Coronary artery (tissue), 2 donors: ENCODE measurements at regions not wholly inside any gene's neighbourhood (a gene's known extent, or its start where the extent isn't known, plus 50 kb on each side); places are given as distances from the start of the nearest gene placed in this dataset.

Source experiments
- DNase-seq: peaks from one replicate; pipeline ENCODE4 v3.0.0-alpha.2; 2017; ENCODE audit warnings: low spot score
- H3K27ac ChIP-seq, 2 donors: fragments of 200-600 bp; sonication (generic); one replicate each; pipeline ENCODE4 v1.5.1; 2016 to 2019
- H3K4me3 ChIP-seq: fragments of 200-600 bp; sonication (generic); 2 replicates; pipeline ENCODE4 v1.5.1; 2016; ENCODE audit warnings: mild to moderate bottlenecking, moderate library complexity
- TF ChIP-seq, protein P1 (sequence below): fragments of 200-600 bp; sonication (generic); IDR thresholded peaks from one replicate; pipeline ENCODE4 v1.5.1; 2019; ENCODE audit warnings: antibody characterized with exemption

GRCh38 chr10:31619531-31620061 lies 300.6 kb downstream of the ZEB1 start:
- Histone ChIP-seq H3K4me3 (no peak overlapping the region), H3K27ac (peak overlapping the region in 1 of 2 donors; percentile 49)
- TF ChIP-seq, protein P1, sequence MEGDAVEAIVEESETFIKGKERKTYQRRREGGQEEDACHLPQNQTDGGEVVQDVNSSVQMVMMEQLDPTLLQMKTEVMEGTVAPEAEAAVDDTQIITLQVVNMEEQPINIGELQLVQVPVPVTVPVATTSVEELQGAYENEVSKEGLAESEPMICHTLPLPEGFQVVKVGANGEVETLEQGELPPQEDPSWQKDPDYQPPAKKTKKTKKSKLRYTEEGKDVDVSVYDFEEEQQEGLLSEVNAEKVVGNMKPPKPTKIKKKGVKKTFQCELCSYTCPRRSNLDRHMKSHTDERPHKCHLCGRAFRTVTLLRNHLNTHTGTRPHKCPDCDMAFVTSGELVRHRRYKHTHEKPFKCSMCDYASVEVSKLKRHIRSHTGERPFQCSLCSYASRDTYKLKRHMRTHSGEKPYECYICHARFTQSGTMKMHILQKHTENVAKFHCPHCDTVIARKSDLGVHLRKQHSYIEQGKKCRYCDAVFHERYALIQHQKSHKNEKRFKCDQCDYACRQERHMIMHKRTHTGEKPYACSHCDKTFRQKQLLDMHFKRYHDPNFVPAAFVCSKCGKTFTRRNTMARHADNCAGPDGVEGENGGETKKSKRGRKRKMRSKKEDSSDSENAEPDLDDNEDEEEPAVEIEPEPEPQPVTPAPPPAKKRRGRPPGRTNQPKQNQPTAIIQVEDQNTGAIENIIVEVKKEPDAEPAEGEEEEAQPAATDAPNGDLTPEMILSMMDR = no peak
- DNase-seq = peak; percentile 73

DNA sequence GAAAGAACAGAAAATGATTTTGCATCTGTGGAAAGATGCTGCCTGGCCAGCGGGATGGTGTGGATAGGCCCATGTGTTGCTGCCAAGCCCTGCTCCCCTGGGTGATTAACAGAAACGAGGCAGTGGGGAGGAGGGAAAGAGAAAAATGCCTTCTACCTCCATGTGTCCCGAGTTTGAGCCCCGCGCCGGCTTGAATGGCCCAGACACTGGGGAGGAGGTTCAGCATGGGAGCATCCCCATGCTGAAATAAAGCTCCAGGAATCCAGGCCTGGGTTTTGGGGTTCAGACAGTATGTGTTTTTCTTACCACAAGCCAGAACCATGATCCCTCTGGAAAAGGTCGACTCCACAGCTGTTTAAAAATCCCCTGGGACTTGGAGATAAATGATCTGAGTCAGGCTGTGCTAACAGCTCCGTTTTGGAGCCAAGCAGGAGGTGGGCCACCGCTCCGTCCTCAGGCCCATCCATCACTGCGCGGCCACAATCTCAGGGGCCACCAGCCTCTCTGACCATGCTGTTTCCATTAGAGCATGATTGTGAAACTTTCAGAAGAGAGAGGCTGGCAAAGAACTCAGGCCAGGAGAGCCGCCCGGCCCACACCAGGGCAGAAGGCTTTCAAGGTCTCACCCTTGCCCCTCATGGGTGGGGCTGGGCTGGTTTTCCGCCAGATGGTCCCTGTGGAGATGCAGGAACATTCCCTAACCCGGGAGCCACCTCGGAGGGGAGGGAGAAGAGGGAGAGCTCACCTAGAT lies 299.7 kb downstream of the ZEB1 start:
- DNase-seq = peak; percentile 74
- H3K4me3 ChIP-seq = no peak overlapping the region
- H3K27ac ChIP-seq = peak overlapping the region in 1 of 2 donors; percentile 43
- TF ChIP-seq, protein P1 = no peak

DNA sequence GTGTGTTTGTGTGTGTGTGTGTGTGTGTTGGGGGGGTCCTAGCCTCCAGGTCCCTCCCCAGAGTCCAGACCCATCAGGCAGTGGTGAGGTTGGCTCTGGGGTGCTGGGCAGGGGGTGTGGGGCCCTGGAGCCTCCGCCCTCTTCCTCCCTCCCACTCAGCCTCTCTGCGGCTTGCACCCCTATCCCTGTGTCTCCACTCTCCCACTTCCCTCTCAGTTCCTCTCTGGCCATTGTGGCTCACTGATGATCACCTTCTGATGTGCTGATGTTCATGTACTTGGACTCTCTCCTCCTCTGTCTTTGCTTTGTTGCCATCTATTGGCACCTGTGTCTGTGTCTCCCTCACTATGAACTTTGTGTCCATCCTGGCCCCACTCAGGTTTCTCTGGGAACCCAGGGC lies 298.7 kb downstream of the ZEB1 start:
- Histone ChIP-seq H3K4me3 (no peak overlapping the region), H3K27ac (peak overlapping the region in 1 of 2 donors; percentile 43)
- TF ChIP-seq, protein P1 = no peak
- no peak for DNase-seq

GRCh38 chr10:31617133-31617532 lies 298.1 kb downstream of the ZEB1 start:
- H3K27ac ChIP-seq = no peak overlapping the region
- TF ChIP-seq, protein P1 = no peak

DNA sequence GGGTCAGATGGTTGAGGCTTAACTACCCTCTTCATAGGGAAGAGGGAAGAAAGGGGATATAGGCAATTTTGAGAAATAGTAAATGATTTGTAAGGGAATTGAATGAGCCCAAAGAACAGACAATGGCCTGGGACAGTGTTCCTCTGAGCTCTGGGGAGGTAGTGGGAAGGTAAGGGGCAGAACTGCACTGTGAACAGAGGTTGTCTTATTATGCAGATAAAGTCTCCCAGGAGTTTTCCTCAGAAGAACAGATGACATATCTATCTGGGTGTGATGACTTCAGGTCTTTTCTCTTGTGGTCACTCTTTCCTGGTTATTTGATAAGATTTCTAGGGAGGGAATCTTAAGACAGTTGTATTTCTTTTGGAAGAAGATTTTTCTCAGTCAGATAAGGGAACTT lies 296.1 kb downstream of the ZEB1 start:
- TF ChIP-seq, protein P1 = no peak
- no peak overlapping the region for H3K4me3 ChIP-seq
- H3K27ac ChIP-seq = no peak overlapping the region
- no peak for DNase-seq

More at GRCh38 chr10:31617133-31617532, 298.1 kb downstream of the ZEB1 start:
- no peak overlapping the region for H3K4me3 ChIP-seq
- no peak for DNase-seq

DNA sequence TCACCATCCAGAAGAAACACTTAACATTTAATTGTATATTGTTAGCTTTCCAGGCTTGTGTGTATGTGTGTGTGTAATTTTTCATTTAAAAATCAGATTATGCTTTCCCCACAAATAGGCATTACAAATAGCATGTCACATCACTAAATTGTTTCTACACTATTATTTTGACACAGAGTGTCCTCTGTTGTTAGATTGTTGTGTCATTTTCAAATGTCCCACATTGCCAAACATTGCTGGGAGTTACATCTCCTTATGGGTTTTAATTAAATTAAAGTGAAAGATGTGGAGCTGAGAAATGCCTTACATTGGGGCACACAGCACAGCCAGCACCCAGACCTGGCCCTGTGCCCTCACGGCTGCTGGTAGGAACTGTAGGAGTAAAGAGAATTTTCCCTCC lies 295.6 kb downstream of the ZEB1 start:
- no peak overlapping the region for H3K27ac ChIP-seq
- no peak overlapping the region for H3K4me3 ChIP-seq
- TF ChIP-seq, protein P1 = no peak
- no peak for DNase-seq

GRCh38 chr10:31612082-31612481 lies 293.1 kb downstream of the ZEB1 start:
- no peak for DNase-seq
- Histone ChIP-seq H3K27ac (no peak overlapping the region), H3K4me3 (no peak overlapping the region)
- TF ChIP-seq, protein P1 = no peak
